ENCODE measurements at regions not wholly inside any gene's neighbourhood (a gene's known extent, or its start where the extent isn't known, plus 50 kb on each side); places are given as distances from the start of the nearest gene placed in this dataset.
"Not testable (repeated sequence)": the region's sequence is repeated elsewhere in the genome, so short reads cannot be mapped to it uniquely, and the experiment has no call there.

DNA sequence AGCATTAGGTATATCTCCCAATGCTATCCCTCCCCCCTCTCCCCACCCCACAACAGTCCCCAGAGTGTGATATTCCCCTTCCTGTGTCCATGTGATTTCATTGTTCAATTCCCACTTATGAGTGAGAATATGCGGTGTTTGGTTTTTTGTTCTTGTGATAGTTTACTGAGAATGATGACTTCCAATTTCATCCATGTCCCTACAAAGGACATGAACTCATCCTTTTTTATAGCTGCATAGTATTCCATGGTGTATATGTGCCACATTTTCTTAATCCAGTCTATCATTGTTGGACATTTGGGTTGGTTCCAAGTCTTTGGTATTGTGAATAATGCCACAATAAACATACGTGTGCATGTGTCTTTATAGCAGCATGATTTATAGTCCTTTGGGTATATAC lies 194.6 kb upstream of the WSB1 start:
- H3K27me3 Mint-ChIP-seq; POLR2A ChIA-PET; H3K36me3 ChIP-seq (ENCODE audit: control insufficient read depth in 2 of 2, extremely low read depth in 1 of 2, insufficient read depth in 1 of 2, low read length in 1 of 2); H3K27me3 ChIP-seq (replicated peaks in 1 of 2; ENCODE audit: control insufficient read depth in 2 of 2, extremely low read depth in 1 of 2, insufficient read depth in 2 of 2, low read length in 1 of 2); ATAC-seq (replicated peaks in 1 of 4); H3K4me3 Mint-ChIP-seq; H3K4me1 ChIP-seq (ENCODE audit: control insufficient read depth in 1 of 2, extremely low read depth in 1 of 2, insufficient read depth in 2 of 2, low read length in 2 of 2); H3K4me3 ChIP-seq (ENCODE audit: control insufficient read depth in 1 of 2, extremely low read depth in 1 of 2, low read length in 1 of 2); DNase-seq; CTCF ChIA-PET; H3K4me1 Mint-ChIP-seq; H3K27ac ChIP-seq (ENCODE audit: low read length); H3K9me3 Mint-ChIP-seq; H3K27ac Mint-ChIP-seq; H3K36me3 Mint-ChIP-seq; H3K9me3 ChIP-seq: not testable (repeated sequence)
- WGBS (ENCODE audit: insufficient coverage) = no CpG with 5 or more reads among the region's 2 CpGs

DNA sequence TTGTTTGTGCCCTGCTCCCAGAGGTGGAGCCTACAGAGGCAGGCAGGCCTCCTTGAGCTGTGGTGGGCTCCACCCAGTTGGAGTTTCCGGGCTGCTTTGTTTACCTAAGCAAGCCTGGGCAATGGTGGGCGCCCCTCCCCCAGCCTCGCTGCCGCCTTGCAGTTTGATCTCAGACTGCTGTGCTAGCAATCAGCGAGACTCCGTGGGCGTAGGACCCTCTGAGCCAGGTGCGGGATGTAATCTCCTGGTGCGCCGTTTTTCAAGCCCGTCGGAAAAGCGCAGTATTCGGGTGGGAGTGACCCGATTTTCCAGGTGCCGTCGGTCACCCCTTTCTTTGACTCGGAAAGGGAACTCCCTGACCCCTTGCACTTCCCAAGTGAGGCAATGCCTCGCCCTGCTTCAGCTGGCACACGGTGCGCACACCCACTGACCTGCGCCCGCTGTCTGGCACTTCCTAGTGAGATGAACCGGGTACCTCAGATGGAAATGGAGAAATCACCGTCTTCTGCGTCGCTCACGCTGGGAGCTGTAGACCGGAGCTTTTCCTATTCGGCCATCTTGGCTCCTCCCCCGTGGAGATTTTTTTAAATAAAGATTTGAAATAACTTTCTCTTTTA lies 189.2 kb upstream of the WSB1 start:
- ATAC-seq (replicated peaks in 1 of 4); POLR2A ChIA-PET; H3K36me3 Mint-ChIP-seq; H3K27ac Mint-ChIP-seq; H3K9me3 Mint-ChIP-seq; CTCF ChIA-PET; DNase-seq; H3K36me3 ChIP-seq (ENCODE audit: control insufficient read depth in 2 of 2, extremely low read depth in 1 of 2, insufficient read depth in 1 of 2, low read length in 1 of 2); H3K9me3 ChIP-seq; H3K4me3 Mint-ChIP-seq; H3K27ac ChIP-seq (ENCODE audit: low read length); H3K4me1 ChIP-seq (ENCODE audit: control insufficient read depth in 1 of 2, extremely low read depth in 1 of 2, insufficient read depth in 2 of 2, low read length in 2 of 2); H3K4me3 ChIP-seq (ENCODE audit: control insufficient read depth in 1 of 2, extremely low read depth in 1 of 2, low read length in 1 of 2); H3K4me1 Mint-ChIP-seq; H3K27me3 ChIP-seq (replicated peaks in 1 of 2; ENCODE audit: control insufficient read depth in 2 of 2, extremely low read depth in 1 of 2, insufficient read depth in 2 of 2, low read length in 1 of 2): not testable (repeated sequence)
- WGBS (ENCODE audit: insufficient coverage) = 81% methylated on average over 9 of the region's 31 CpGs
- H3K27me3 Mint-ChIP-seq = peaks cover 8 to 13% of the 10 kb centered on the region in 2 donors

DNA sequence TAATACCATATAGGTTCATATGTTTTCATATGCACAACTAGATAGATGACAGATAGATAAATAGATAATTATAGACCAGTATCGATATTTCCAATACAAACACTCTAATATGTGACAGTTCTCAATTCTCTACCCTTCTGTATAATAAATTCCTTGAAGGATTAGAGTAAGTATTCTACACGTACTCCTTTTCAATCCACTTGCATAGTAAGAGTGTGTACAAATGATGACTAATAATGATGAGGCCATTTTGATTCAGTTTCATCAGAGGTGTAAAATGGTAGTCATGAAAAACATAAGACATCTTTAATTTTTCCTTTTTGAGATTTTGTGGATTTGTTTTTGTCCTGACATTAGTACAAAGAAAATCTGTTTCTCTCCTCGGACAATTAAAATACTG lies 188.3 kb upstream of the WSB1 start:
- H3K27ac Mint-ChIP-seq = no peak overlapping the region
- WGBS (ENCODE audit: insufficient coverage) = no CpG with 5 or more reads among the region's 3 CpGs
- H3K36me3 Mint-ChIP-seq = no peaks in the 10 kb centered on the region
- ATAC-seq (replicated peaks in 1 of 4) (no peak), DNase-seq (no peak)
- no peaks in the 10 kb centered on the region for H3K36me3 ChIP-seq (ENCODE audit: control insufficient read depth in 2 of 2, extremely low read depth in 1 of 2, insufficient read depth in 1 of 2, low read length in 1 of 2)
- no peaks in the 10 kb centered on the region for H3K4me1 ChIP-seq (ENCODE audit: control insufficient read depth in 1 of 2, extremely low read depth in 1 of 2, insufficient read depth in 2 of 2, low read length in 2 of 2)
- CTCF ChIA-PET = no interaction called here
- no peak overlapping the region for H3K27ac ChIP-seq (ENCODE audit: low read length)
- H3K27me3 ChIP-seq (replicated peaks in 1 of 2; ENCODE audit: control insufficient read depth in 2 of 2, extremely low read depth in 1 of 2, insufficient read depth in 2 of 2, low read length in 1 of 2) = no peaks in the 10 kb centered on the region
- no peaks in the 10 kb centered on the region for H3K4me1 Mint-ChIP-seq
- H3K4me3 ChIP-seq (ENCODE audit: control insufficient read depth in 1 of 2, extremely low read depth in 1 of 2, low read length in 1 of 2) = no peak overlapping the region
- no peak overlapping the region for H3K4me3 Mint-ChIP-seq
- peaks cover 8 to 13% of the 10 kb centered on the region in 2 donors for H3K27me3 Mint-ChIP-seq
- POLR2A ChIA-PET = no interaction called here
- H3K9me3 Mint-ChIP-seq = no peaks in the 10 kb centered on the region
- no peaks in the 10 kb centered on the region for H3K9me3 ChIP-seq

DNA sequence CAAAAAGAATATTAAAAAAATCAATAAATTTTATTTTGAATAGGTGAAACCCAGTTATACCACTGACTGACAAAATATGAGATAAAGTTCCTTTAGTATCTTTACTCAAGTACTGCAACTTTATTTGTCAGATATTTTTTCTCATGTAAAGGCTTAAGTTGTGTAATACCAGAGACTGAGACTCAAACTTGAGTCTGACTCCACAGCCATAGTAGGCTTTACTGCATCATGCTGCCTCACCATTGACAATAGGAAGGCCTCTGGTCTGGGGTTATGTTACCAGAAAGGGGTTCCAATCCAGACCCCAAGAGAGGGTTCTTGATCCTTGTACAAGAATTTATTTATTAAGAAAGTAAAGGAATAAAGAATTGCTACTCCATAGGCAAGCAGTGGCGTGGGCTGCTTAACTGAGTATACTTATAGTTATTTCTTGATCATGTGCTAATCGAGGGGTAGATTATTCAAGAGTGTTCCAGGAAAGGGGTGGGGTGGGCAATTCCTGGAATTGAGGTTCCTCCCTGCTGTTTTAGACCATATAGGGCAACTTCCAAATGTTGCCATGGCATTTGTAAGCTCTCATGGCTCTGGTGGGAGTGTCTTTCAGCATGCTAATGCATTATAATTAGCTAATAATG lies 187.4 kb upstream of the WSB1 start:
- POLR2A ChIA-PET = no interaction called here
- CTCF ChIA-PET = no interaction called here
- no CpG with 5 or more reads among the region's 2 CpGs for WGBS (ENCODE audit: insufficient coverage)
- Histone ChIP-seq H3K27me3 (replicated peaks in 1 of 2; ENCODE audit: control insufficient read depth in 2 of 2, extremely low read depth in 1 of 2, insufficient read depth in 2 of 2, low read length in 1 of 2) (no peaks in the 10 kb centered on the region), H3K9me3 (no peaks in the 10 kb centered on the region), H3K4me1 (ENCODE audit: control insufficient read depth in 1 of 2, extremely low read depth in 1 of 2, insufficient read depth in 2 of 2, low read length in 2 of 2) (no peaks in the 10 kb centered on the region), H3K36me3 (ENCODE audit: control insufficient read depth in 2 of 2, extremely low read depth in 1 of 2, insufficient read depth in 1 of 2, low read length in 1 of 2) (no peaks in the 10 kb centered on the region), H3K27ac (ENCODE audit: low read length) (no peak overlapping the region), H3K4me3 (ENCODE audit: control insufficient read depth in 1 of 2, extremely low read depth in 1 of 2, low read length in 1 of 2) (no peak overlapping the region)
- DNase-seq (no peak), ATAC-seq (replicated peaks in 1 of 4) (no peak)
- Mint-ChIP-seq H3K4me1 (no peaks in the 10 kb centered on the region), H3K36me3 (no peaks in the 10 kb centered on the region), H3K27ac (no peak overlapping the region), H3K4me3 (no peak overlapping the region), H3K27me3 (peaks cover 10 to 13% of the 10 kb centered on the region in 2 donors), H3K9me3 (no peaks in the 10 kb centered on the region)

DNA sequence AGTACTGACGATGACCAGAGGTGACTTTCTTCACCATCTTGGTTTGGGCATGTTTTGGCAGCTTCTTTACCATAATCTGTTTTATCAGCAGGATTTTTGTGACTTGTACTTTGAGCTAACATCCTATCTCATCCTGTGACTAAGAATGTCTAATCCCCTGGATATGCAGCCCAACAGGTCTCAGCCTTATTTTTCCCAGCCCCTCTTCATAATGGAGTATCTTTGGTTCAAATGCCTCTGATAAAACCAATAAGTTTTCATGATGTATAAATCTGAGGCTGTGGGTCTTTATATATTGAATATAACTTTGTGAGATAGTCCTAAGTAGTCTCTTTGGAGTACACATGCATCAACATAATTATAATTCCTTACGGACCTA lies 186.9 kb upstream of the WSB1 start:
- POLR2A ChIA-PET = no interaction called here
- Histone ChIP-seq H3K27ac (ENCODE audit: low read length) (no peak overlapping the region), H3K4me3 (ENCODE audit: control insufficient read depth in 1 of 2, extremely low read depth in 1 of 2, low read length in 1 of 2) (no peak overlapping the region), H3K9me3 (no peaks in the 10 kb centered on the region), H3K36me3 (ENCODE audit: control insufficient read depth in 2 of 2, extremely low read depth in 1 of 2, insufficient read depth in 1 of 2, low read length in 1 of 2) (no peaks in the 10 kb centered on the region), H3K27me3 (replicated peaks in 1 of 2; ENCODE audit: control insufficient read depth in 2 of 2, extremely low read depth in 1 of 2, insufficient read depth in 2 of 2, low read length in 1 of 2) (no peaks in the 10 kb centered on the region), H3K4me1 (ENCODE audit: control insufficient read depth in 1 of 2, extremely low read depth in 1 of 2, insufficient read depth in 2 of 2, low read length in 2 of 2) (no peaks in the 10 kb centered on the region)
- H3K36me3 Mint-ChIP-seq = no peaks in the 10 kb centered on the region
- CTCF ChIA-PET = no interaction called here
- no peaks in the 10 kb centered on the region for H3K4me1 Mint-ChIP-seq
- no peak for ATAC-seq (replicated peaks in 1 of 4)
- no peaks in the 10 kb centered on the region for H3K9me3 Mint-ChIP-seq
- no CpG with 5 or more reads among the region's 2 CpGs for WGBS (ENCODE audit: insufficient coverage)
- no peak for DNase-seq
- no peak overlapping the region for H3K4me3 Mint-ChIP-seq
- peaks cover 15 to 16% of the 10 kb centered on the region in 2 donors for H3K27me3 Mint-ChIP-seq
- H3K27ac Mint-ChIP-seq = no peak overlapping the region

DNA sequence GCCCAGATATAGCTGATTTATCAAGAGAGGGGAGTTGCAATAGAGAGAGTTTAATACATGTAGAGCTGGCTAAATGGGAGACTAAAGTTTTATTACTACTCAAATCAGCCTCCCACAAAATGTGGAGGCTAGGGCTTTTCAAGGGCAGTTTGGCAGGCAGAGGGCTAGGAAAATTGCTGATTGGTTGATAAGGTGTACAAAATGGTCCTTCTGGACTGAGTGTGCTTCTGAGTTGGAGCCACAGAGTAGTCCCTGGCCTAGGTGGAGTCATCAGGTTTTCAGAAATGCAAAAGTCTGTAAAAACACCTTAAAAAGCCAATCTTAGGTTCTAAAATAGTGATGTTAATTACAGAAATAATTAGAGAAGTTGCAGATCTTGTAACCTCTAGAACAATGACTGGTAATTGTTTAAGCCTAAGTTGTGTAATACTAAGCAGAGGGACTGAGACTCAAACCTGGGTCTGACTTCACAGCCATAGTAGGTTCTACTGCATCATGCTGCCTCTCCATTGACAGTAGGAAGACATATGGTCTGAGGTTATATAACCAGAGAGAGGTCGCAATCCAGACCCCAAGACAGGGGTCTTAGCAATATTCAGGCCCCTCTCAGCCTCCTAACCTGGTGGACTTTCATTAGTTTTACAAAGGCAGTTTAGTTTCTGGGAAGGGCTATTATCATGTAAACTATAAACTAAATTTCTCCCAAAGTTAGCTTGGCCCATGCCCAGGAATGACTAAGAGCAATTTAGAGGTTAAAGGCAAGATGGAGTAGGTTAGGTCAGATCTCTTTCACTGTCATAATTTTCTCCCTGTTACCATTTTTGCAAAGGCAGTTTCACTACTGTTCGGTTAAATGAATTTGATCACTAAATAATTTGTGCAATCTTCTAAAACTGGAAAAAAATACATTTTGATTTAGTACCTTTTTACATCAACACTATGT lies 186.3 kb upstream of the WSB1 start:
- H3K4me3 Mint-ChIP-seq; H3K9me3 Mint-ChIP-seq; H3K27ac Mint-ChIP-seq; H3K4me3 ChIP-seq (ENCODE audit: control insufficient read depth in 1 of 2, extremely low read depth in 1 of 2, low read length in 1 of 2); DNase-seq; H3K27me3 ChIP-seq (replicated peaks in 1 of 2; ENCODE audit: control insufficient read depth in 2 of 2, extremely low read depth in 1 of 2, insufficient read depth in 2 of 2, low read length in 1 of 2); ATAC-seq (replicated peaks in 1 of 4); H3K36me3 ChIP-seq (ENCODE audit: control insufficient read depth in 2 of 2, extremely low read depth in 1 of 2, insufficient read depth in 1 of 2, low read length in 1 of 2); H3K4me1 ChIP-seq (ENCODE audit: control insufficient read depth in 1 of 2, extremely low read depth in 1 of 2, insufficient read depth in 2 of 2, low read length in 2 of 2); H3K4me1 Mint-ChIP-seq; POLR2A ChIA-PET; H3K27ac ChIP-seq (ENCODE audit: low read length); H3K36me3 Mint-ChIP-seq; CTCF ChIA-PET; H3K9me3 ChIP-seq: not testable (repeated sequence)
- H3K27me3 Mint-ChIP-seq = peaks cover 14 to 15% of the 10 kb centered on the region in 2 donors
- WGBS (ENCODE audit: insufficient coverage) = no CpG with 5 or more reads among the region's 2 CpGs
